ENCODE measurements at regions not wholly inside any gene's neighbourhood (a gene's known extent, or its start where the extent isn't known, plus 50 kb on each side); places are given as distances from the start of the nearest gene placed in this dataset.

- TF ChIP-seq POLR2A (IDR thresholded peaks at IDR 0.05) (no peak), CTCF (IDR thresholded peaks at IDR 0.05 in 4 of 5, conservative IDR thresholded peaks at IDR 0.05 in 1 of 5) (no peak)
Observed at GRCh38 chr4:178789279-178789678, 1347.0 kb upstream of the AGA start.

Measured in gastrocnemius medialis (tissue), 4 donors.